ENCODE measurements at regions not wholly inside any gene's neighbourhood (a gene's known extent, or its start where the extent isn't known, plus 50 kb on each side); places are given as distances from the start of the nearest gene placed in this dataset.

- Mint-ChIP-seq H3K27me3 (no peaks in the 10 kb centered on the region), H3K4me3 (no peak overlapping the region), H3K4me1 (ENCODE audit: low read depth) (no peaks in the 10 kb centered on the region), H3K36me3 (ENCODE audit: low read depth) (no peaks in the 10 kb centered on the region), H3K27ac (no peak overlapping the region), H3K9me3 (peaks cover 2% of the 10 kb centered on the region)
- no peak overlapping the region for H3K27ac ChIP-seq (ENCODE audit: low read depth in 1 of 2, low read length in 2 of 2)
- ChIA-PET POLR2A (no interaction called here), CTCF (no interaction called here)
- no peaks in the 10 kb centered on the region for H3K4me1 ChIP-seq (ENCODE audit: insufficient read depth, low read length)
- H3K27me3 ChIP-seq (ENCODE audit: control insufficient read depth in 1 of 2, insufficient read depth in 2 of 2, low read length in 2 of 2), result no peaks in the 10 kb centered on the region
- H3K9me3 ChIP-seq (ENCODE audit: control insufficient read depth in 1 of 2, insufficient read depth in 1 of 2, low read length in 2 of 2), result no peaks in the 10 kb centered on the region
- ATAC-seq (ENCODE audit: poor library complexity), result no peak
- H3K36me3 ChIP-seq (ENCODE audit: insufficient read depth, low read length), result no peaks in the 10 kb centered on the region
- no peak for TF ChIP-seq CTCF (IDR thresholded peaks at IDR 0.05)
- no peak for DNase-seq
- intact Hi-C loops (cut with DNase I, micrococcal nuclease), result no loop called here
- H3K4me3 ChIP-seq (ENCODE audit: low read length), result no peak overlapping the region
These were observed 620.7 kb upstream of the ZEB2 start for GRCh38 chr2:145140658-145141057.

DNA sequence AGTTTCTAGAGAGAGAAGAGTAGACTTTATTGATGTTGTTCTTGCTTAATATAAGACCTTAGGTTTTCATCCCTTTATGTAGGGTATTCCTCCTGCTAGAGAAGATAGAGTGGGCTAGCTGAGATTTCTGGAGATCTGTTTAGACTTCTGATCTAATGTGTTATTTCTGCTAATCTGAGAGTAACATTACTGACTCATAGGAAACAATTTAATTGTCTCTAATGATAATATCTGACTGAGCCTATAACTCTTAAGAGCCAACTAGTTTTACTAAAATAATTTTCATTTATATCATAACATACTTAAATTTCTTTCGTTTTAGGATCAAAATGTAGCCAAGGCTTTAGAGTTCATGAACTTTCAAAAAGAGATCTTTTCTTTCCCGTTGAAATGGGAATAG is 618.7 kb upstream of the ZEB2 start:
- ATAC-seq (ENCODE audit: poor library complexity) (no peak), DNase-seq (no peak)
- no peak overlapping the region for H3K27ac Mint-ChIP-seq
- no peaks in the 10 kb centered on the region for H3K4me1 Mint-ChIP-seq (ENCODE audit: low read depth)
- H3K4me1 ChIP-seq (ENCODE audit: insufficient read depth, low read length), result no peaks in the 10 kb centered on the region
- H3K4me3 ChIP-seq (ENCODE audit: low read length), result no peak overlapping the region
- H3K27me3 Mint-ChIP-seq, result no peaks in the 10 kb centered on the region
- H3K27me3 ChIP-seq (ENCODE audit: control insufficient read depth in 1 of 2, insufficient read depth in 2 of 2, low read length in 2 of 2), result no peaks in the 10 kb centered on the region
- ChIA-PET CTCF (no interaction called here), POLR2A (no interaction called here)
- H3K4me3 Mint-ChIP-seq, result no peak overlapping the region
- H3K36me3 ChIP-seq (ENCODE audit: insufficient read depth, low read length), result no peaks in the 10 kb centered on the region
- TF ChIP-seq CTCF (IDR thresholded peaks at IDR 0.05), result no peak
- H3K36me3 Mint-ChIP-seq (ENCODE audit: low read depth), result no peaks in the 10 kb centered on the region
- H3K27ac ChIP-seq (ENCODE audit: low read depth in 1 of 2, low read length in 2 of 2), result no peak overlapping the region
- intact Hi-C loops (cut with DNase I, micrococcal nuclease), result no loop called here
- peaks cover 2% of the 10 kb centered on the region for H3K9me3 Mint-ChIP-seq
- H3K9me3 ChIP-seq (ENCODE audit: control insufficient read depth in 1 of 2, insufficient read depth in 1 of 2, low read length in 2 of 2), result no peaks in the 10 kb centered on the region

DNA sequence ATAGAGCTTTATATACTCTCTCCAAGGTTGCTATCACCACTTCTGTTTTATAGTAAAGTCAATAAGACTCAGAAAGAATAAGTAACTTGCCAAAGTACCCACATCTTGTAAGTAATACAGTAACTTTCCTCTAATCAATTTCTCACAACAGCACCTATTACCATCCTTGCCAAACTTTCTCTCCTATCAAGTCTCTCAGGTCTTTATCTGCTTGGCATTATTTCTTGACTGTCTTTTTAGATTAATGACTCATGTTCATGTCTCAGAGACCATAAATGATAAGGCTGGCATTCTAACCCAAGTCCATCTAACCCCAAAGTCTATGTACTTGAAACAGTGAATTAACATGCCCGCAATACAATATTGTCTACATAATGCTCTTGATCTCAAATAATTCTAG is 618.0 kb upstream of the ZEB2 start:
- H3K9me3 ChIP-seq (ENCODE audit: control insufficient read depth in 1 of 2, insufficient read depth in 1 of 2, low read length in 2 of 2), result no peaks in the 10 kb centered on the region
- intact Hi-C loops (cut with DNase I, micrococcal nuclease), result no loop called here
- TF ChIP-seq CTCF (IDR thresholded peaks at IDR 0.05), result no peak
- no peaks in the 10 kb centered on the region for H3K36me3 ChIP-seq (ENCODE audit: insufficient read depth, low read length)
- H3K27me3 Mint-ChIP-seq, result no peaks in the 10 kb centered on the region
- H3K9me3 Mint-ChIP-seq, result peaks cover 2% of the 10 kb centered on the region
- H3K36me3 Mint-ChIP-seq (ENCODE audit: low read depth), result no peaks in the 10 kb centered on the region
- DNase-seq, result no peak
- ChIA-PET POLR2A (no interaction called here), CTCF (no interaction called here)
- no peak overlapping the region for H3K4me3 ChIP-seq (ENCODE audit: low read length)
- no peak for ATAC-seq (ENCODE audit: poor library complexity)
- no peak overlapping the region for H3K27ac Mint-ChIP-seq
- H3K4me1 ChIP-seq (ENCODE audit: insufficient read depth, low read length), result no peaks in the 10 kb centered on the region
- H3K4me3 Mint-ChIP-seq, result no peak overlapping the region
- no peaks in the 10 kb centered on the region for H3K27me3 ChIP-seq (ENCODE audit: control insufficient read depth in 1 of 2, insufficient read depth in 2 of 2, low read length in 2 of 2)
- no peaks in the 10 kb centered on the region for H3K4me1 Mint-ChIP-seq (ENCODE audit: low read depth)
- no peak overlapping the region for H3K27ac ChIP-seq (ENCODE audit: low read depth in 1 of 2, low read length in 2 of 2)
